Tibial nerve (tissue), 4 donors: ENCODE measurements at regions not wholly inside any gene's neighbourhood (a gene's known extent, or its start where the extent isn't known, plus 50 kb on each side); places are given as distances from the start of the nearest gene placed in this dataset.

Experiments
- DNase-seq, 2 donors: peaks; one replicate each; pipeline ENCODE4 v3.0.0-alpha.2; 2019; ENCODE audit warnings: low spot score in 2 of 2
- H3K27ac ChIP-seq, 4 donors: fragments of 200-600 bp; sonication (generic) in 3 of 4; one replicate each; pipeline ENCODE4 v1.5.1; 2017 to 2019; ENCODE audit warnings: mild to moderate bottlenecking in 1 of 4
- H3K27me3 ChIP-seq, 2 donors: fragments of 200-600 bp; sonication (generic) in 1 of 2; one replicate each; pipeline versions ENCODE4 v1.5.1 to v1.6.0; 2017 to 2019
- H3K36me3 ChIP-seq, 3 donors: fragments of 200-600 bp; sonication (generic); one replicate each; pipeline ENCODE4 v1.5.1; 2018 to 2019
- H3K4me1 ChIP-seq, 4 donors: fragments of 200-600 bp; sonication (generic) in 3 of 4; one replicate each; pipeline ENCODE4 v1.5.1; 2017 to 2019
- H3K4me3 ChIP-seq, 4 donors: fragments of 200-600 bp; sonication (generic) in 3 of 4; one replicate each; pipeline ENCODE4 v1.5.1; 2017 to 2019; ENCODE audit warnings: mild to moderate bottlenecking in 1 of 4, moderate library complexity in 1 of 4
- H3K9me3 ChIP-seq, 4 donors: fragments of 200-600 bp; sonication (generic) in 3 of 4; one replicate each; pipeline ENCODE4 v1.5.1; 2017 to 2019
- EP300 ChIP-seq, 2 donors: sonication (generic); formaldehyde crosslinking; IDR thresholded peaks; one replicate each; pipeline ENCODE4 v1.6.1; 2017; ENCODE audit warnings: antibody characterized with exemption in 2 of 2, mild to moderate bottlenecking in 1 of 2
- POLR2A ChIP-seq, 2 donors: fragments of 450-650 bp; IDR thresholded peaks; one replicate each; pipeline ENCODE4 v1.6.1; 2017; ENCODE audit warnings: antibody characterized with exemption in 2 of 2, mild to moderate bottlenecking in 2 of 2, moderate library complexity in 2 of 2
- WGBS, 2 donors: methylation state at CpG; one replicate each; pipeline ENCODE4 v1.1.5; 2018; 5-methylcytosine and 5-hydroxymethylcytosine counted together
- TF ChIP-seq, protein P1 (sequence below), 5 experiments: fragments of 200-600 bp in 3 of 5; fragments of 450-650 bp in 2 of 5; sonication (generic) in 3 of 5; IDR thresholded peaks; one replicate each; pipeline ENCODE4 v1.5.1; 2016 to 2019; ENCODE audit warnings: antibody characterized with exemption in 5 of 5, mild to moderate bottlenecking in 3 of 5, moderate library complexity in 2 of 5

DNA sequence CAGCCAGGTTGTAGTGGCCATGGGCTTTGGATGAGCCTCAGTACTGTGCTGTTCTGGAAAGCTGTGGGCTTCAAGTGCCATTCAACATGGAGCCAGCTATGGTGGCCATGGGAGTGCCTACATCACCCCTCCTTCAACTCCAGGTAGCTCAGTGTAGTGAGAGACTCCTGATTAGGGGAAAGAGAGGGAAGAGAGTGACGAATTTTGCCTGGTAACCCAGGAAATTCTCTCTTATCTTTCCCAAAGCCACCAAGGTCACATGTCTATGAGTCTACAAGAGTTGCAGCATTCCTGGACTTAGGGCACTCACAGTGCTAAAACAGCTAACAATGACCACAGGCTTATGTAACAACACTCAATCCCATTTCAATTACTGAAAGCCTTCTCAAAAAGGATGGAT lies 81.7 kb upstream of the SPTLC1 start:
- no peaks in the 10 kb centered on the region for H3K36me3 ChIP-seq

DNA sequence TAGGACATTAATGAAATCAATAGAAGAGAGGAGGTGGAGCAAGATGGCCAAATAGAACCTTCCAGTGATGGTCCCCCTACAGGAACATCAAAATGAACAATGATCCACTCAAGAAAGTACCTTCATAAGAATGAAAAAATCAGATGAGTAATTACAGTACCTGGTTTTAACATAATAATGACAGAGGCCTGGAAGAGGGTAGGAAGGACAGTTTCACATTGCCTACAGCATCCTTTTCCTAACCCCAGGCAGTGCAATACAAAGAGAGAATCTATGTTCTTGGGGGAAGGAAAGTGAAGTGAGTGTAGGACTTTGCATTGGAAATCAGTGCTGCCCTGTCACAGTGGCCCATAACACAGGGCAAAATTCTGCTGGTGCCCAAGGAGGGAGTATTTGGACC lies 81.2 kb upstream of the SPTLC1 start:
- Histone ChIP-seq H3K27me3 (no peaks in the 10 kb centered on the region), H3K4me3 (no peak overlapping the region), H3K9me3 (peaks cover 0 to 30% (median 0%) of the 10 kb centered on the region in 4 donors), H3K27ac (no peak overlapping the region), H3K36me3 (no peaks in the 10 kb centered on the region), H3K4me1 (no peaks in the 10 kb centered on the region)
- no peak for DNase-seq
- TF ChIP-seq EP300 (IDR thresholded peaks at IDR 0.05) (no peak), POLR2A (IDR thresholded peaks at IDR 0.05) (no peak)
- TF ChIP-seq, protein P1, sequence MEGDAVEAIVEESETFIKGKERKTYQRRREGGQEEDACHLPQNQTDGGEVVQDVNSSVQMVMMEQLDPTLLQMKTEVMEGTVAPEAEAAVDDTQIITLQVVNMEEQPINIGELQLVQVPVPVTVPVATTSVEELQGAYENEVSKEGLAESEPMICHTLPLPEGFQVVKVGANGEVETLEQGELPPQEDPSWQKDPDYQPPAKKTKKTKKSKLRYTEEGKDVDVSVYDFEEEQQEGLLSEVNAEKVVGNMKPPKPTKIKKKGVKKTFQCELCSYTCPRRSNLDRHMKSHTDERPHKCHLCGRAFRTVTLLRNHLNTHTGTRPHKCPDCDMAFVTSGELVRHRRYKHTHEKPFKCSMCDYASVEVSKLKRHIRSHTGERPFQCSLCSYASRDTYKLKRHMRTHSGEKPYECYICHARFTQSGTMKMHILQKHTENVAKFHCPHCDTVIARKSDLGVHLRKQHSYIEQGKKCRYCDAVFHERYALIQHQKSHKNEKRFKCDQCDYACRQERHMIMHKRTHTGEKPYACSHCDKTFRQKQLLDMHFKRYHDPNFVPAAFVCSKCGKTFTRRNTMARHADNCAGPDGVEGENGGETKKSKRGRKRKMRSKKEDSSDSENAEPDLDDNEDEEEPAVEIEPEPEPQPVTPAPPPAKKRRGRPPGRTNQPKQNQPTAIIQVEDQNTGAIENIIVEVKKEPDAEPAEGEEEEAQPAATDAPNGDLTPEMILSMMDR (IDR thresholded peaks at IDR 0.05) = no peak

More for the DNA sequence above, 81.7 kb upstream of the SPTLC1 start:
- Histone ChIP-seq H3K27me3 (no peaks in the 10 kb centered on the region), H3K27ac (no peak overlapping the region), H3K4me3 (no peak overlapping the region), H3K9me3 (peaks cover 0 to 30% (median 0%) of the 10 kb centered on the region in 4 donors), H3K4me1 (no peaks in the 10 kb centered on the region)
- TF ChIP-seq POLR2A (IDR thresholded peaks at IDR 0.05) (no peak), EP300 (IDR thresholded peaks at IDR 0.05) (no peak)
- TF ChIP-seq, protein P1 (IDR thresholded peaks at IDR 0.05) = no peak
- 25 to 75% methylated on average over 1 of the region's 1 CpG for WGBS, 2 donors
- no peak for DNase-seq

DNA sequence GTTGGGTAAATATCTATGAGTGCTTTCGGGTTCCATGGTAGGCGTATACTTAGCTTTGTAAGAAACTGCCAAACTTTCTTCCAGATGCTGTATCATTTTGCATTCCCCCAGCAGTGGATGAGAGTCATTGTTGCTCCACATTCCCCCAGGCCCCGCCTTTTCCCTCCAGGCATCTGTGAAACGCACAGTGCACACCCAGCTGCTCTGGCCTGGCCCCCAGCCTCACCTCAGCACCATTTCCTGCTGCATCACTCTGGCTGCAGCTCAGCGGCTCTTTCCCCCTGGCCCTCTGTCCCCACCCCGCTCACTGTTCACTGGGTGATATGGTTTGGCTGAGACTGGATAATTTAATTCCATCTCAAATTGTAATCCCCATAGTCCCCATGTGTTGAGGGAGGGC lies 76.6 kb upstream of the SPTLC1 start:
- Histone ChIP-seq H3K27ac (no peak overlapping the region), H3K36me3 (no peaks in the 10 kb centered on the region), H3K9me3 (peaks cover 0 to 9% (median 0%) of the 10 kb centered on the region in 4 donors), H3K27me3 (no peaks in the 10 kb centered on the region), H3K4me1 (peaks cover 0 to 7% (median 0%) of the 10 kb centered on the region in 4 donors), H3K4me3 (no peak overlapping the region)
- no peak for TF ChIP-seq EP300 (IDR thresholded peaks at IDR 0.05)
- TF ChIP-seq, protein P1 (IDR thresholded peaks at IDR 0.05) = no peak
- TF ChIP-seq POLR2A (IDR thresholded peaks at IDR 0.05) = no peak
- 63 to 68% methylated on average over 6 of the region's 6 CpGs for WGBS, 2 donors
- no peak for DNase-seq

DNA sequence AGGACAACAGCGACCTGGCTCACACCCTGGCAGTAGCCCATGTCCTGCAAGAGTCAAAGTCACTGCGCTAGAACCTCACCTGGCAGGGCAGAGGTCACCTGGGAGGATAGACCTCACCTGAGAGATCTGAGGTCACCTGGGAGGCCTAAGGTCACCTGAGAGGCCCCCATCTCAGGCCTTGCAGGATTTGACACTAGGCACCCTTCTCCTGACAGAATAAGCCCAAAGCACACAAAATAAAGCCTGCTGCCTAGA lies 75.2 kb upstream of the SPTLC1 start:
- no peak overlapping the region for H3K4me3 ChIP-seq
- no peak overlapping the region for H3K27ac ChIP-seq
- DNase-seq = no peak
- H3K27me3 ChIP-seq = no peaks in the 10 kb centered on the region
- no peaks in the 10 kb centered on the region for H3K9me3 ChIP-seq
- H3K4me1 ChIP-seq = peaks cover 0 to 7% (median 0%) of the 10 kb centered on the region in 4 donors
- no peaks in the 10 kb centered on the region for H3K36me3 ChIP-seq
- 80 to 94% methylated on average over 2 of the region's 2 CpGs for WGBS, 2 donors
- TF ChIP-seq POLR2A (IDR thresholded peaks at IDR 0.05) = no peak
- no peak for TF ChIP-seq EP300 (IDR thresholded peaks at IDR 0.05)
- TF ChIP-seq, protein P1 (IDR thresholded peaks at IDR 0.05) = no peak

DNA sequence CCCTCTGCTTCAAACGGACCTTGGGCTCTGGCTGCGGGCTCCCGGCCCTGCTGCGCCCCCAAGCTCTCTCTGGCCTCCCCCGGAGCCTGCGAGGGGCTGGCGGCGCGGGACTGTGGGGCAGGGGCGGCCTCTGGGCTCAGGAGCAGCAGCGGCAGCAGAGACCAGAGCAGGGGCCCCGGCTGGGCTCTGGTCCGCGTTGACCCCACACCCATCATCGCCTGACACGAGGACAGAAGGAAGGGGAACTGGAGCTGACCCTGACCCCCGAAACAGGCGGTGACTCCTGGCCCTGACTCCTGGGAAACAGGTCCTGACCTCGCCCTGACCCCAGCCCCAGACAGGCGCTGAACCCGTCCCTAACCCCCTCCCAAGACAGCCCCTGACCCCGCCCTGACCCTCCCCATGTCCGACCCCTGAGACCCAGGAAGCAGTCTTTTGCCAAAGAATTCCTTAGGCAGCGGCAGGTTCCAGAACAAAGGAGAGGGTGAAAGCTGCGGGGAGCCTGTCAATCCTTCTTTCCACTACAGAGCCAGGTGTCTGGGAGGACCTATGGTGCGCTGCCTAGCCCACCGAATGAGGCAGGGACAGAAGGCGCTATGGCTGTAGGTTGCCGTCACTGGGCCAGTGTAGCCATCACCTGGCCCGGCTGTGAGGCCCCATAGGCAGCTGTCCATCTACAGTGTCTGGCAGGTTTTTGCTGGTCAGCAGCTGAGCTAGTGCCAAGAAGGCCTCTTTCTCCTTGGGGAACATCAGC lies 74.7 kb upstream of the SPTLC1 start:
- Histone ChIP-seq H3K9me3 (no peaks in the 10 kb centered on the region), H3K4me1 (peaks cover 0 to 7% (median 0%) of the 10 kb centered on the region in 4 donors), H3K4me3 (no peak overlapping the region), H3K36me3 (no peaks in the 10 kb centered on the region), H3K27ac (no peak overlapping the region), H3K27me3 (no peaks in the 10 kb centered on the region)
- DNase-seq = no peak
- TF ChIP-seq, protein P1 (IDR thresholded peaks at IDR 0.05) = no peak
- TF ChIP-seq POLR2A (IDR thresholded peaks at IDR 0.05) (no peak), EP300 (IDR thresholded peaks at IDR 0.05) (no peak)
- 51 to 62% methylated on average over 23 to 27 of the region's 30 CpGs for WGBS, 2 donors
